ENCODE measurements at regions not wholly inside any gene's neighbourhood (a gene's known extent, or its start where the extent isn't known, plus 50 kb on each side); places are given as distances from the start of the nearest gene placed in this dataset.
"Not testable (repeated sequence)": the region's sequence is repeated elsewhere in the genome, so short reads cannot be mapped to it uniquely, and the experiment has no call there.

DNA sequence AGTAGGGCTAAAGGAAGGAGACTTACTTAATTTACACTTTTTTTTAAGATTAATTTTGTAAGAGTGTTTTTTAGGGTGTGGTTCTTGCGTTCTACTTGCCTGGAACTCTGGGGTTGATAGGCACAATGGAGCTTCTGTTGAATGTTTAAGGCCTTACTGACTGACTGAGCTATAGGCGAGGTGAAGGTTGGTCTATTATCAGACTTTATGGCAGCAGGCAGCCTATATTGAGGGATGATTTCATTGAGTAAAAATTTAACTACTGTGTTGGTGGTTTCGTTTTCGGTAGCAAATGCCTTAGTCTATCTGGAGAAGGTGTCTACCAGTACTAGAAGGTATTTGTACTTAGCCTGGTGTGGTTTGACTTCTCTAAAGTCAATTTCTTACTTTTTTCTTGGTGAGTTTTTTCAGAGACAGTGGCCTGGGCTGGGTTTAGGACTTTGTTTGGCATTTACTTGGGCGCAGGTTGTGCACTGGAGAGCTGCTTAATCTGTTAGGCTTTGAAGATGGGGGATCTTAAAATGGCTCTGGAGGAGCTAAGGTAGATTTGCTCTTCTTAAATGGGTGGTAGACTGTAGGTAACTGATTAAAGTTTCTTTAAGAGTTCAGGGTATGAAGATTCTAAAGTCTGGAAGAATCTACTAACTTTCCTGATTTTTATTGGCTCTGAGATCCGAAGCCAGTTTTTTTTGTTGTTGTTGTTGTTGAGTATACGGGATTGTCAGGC, 164.5 kb upstream of the CCZ1B start:
- not testable (repeated sequence) for DNase-seq (ENCODE audit: low read depth)

GRCh38 chr7:6991169-6991611, 165.1 kb upstream of the CCZ1B start:
- DNase-seq (ENCODE audit: low read depth) = peak; percentile 14

DNA sequence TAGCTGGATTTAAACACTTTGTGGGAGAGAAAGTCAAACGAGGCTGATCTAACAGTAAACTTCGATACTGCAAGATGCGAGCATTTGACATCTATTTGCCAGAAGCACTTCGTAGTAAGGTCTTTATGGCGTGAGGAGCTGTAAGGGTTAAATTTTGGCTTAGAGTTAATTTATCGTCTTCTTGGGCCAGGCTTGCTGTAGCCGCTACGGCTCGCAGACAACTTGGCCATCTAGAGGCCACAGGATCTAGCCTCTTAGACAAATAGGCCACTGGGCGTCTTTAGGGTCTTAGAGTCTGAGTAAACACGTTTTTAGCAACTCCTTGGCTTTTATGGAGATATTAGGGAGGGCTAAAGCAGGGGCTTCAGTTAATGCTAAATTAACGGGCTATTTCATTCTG, 165.6 kb upstream of the CCZ1B start:
- not testable (repeated sequence) for DNase-seq (ENCODE audit: low read depth)

DNA sequence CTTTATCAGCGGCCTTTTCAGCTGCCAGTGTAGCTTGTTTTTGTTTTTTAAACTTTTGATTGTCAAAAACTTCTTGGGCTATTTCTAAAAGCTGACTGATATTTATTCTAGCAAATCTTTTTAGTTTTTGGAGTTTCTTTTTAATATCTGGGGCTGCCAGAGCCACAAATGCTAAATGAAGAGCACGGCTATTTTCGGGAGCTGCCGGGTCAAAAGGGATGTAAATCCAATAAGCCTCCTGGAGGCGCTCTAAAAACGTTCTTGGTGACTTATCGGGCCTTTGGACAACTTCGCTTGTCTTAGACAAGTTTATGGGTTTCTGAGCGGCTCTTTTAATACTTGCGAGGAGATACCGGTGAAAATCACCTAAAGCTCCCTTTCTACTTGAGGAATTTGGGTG, 166.1 kb upstream of the CCZ1B start:
- not testable (repeated sequence) for DNase-seq (ENCODE audit: low read depth)

- DNase-seq (ENCODE audit: low read depth) = not testable (repeated sequence)
Observed at GRCh38 chr7:6995026-6995425, 169.0 kb upstream of the CCZ1B start.

GRCh38 chr7:6995493-6996289, 169.6 kb upstream of the CCZ1B start:
- DNase-seq (ENCODE audit: low read depth) = not testable (repeated sequence)

DNA sequence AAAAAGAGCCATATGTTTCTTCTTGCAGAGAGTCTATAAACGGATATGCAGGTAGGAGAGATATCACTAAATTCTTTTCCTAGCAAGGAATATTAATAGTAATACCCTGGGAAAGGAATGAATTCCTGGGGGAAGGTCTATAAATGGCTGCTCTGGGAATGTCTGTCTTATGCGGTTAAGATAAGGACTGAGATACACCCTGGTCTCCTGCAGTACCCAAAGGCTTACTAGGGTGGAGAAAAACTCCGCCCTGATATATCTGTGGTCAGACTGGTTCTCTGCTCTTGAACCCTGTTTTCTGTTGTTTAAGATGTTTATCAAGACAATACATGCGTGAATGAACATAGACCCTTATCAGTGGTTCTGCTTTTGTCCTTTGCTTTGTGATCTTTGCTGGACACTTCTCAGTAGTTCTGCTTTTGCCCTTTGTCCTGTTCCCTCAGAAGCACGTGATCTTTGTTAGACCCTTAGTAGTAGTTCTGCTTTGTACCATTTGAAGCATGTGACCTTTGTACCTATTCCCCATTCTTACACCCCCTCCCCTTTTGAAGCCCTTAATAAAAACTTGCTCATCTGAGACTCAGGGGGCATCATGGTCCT, 173.1 kb upstream of the CCZ1B start:
- DNase-seq (ENCODE audit: low read depth) = not testable (repeated sequence)

- no peak for DNase-seq (ENCODE audit: low read depth)
Observed at GRCh38 chr7:7002418-7003062, 176.5 kb upstream of the CCZ1B start.

DNA sequence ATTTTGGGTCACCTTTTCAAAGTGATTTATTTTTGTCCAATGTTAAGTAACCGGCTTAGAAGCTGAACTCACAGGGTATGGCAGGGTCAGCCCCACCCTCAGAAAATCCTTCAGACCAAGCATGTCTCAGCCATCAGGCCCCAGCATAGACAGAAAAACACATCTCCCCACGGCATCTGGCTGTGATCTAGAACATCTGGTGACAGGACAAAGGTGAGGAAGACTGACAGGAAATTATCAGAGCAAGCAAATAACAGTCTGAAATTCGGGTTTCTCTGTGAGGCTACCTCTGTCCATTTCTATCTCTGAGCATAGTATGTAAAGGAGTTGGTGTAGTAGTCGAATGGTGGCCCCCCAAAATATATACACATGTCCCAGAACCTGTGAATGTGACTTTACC, 177.0 kb upstream of the C1GALT1 start:
- no peak for DNase-seq (ENCODE audit: low read depth)

DNA sequence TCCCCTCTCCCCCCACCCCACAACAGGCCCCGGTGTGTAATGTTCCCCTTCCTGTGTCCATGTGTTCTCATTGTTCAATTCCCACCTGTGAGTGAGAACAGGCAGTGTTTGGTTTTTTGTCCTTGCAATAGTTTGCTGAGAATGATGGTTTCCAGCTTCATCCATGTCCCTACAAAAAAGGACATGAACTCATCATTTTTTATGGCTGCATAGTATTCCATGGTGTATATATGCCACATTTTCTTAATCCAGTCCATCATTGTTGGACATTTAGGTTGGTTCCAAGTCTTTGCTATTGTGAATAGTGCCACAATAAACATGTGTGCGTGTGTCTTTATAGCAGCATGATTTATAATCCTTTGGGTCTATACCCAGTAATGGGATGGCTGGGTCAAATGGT, 176.4 kb upstream of the C1GALT1 start:
- not testable (repeated sequence) for DNase-seq (ENCODE audit: low read depth)

DNA sequence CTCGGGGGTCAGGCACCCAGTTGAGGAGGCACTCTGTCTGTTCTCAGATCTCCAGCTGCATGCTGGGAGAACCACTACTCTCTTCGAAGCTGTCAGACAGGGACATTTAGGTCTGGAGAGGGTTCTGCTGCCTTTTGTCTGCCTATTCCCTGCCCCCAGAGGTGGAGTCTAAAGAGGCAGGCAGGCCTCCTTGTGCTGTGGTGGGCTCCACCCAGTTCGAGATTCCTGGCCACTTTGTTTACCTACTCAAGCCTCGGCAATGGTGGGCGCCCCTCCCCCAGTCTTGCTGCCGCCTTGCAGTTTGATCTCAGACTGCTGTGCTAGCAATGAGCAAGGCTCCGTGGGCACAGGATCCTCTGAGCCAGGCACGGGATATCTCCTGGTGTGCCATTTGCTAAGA, 171.1 kb upstream of the C1GALT1 start:
- DNase-seq (ENCODE audit: low read depth) = not testable (repeated sequence)

DNA sequence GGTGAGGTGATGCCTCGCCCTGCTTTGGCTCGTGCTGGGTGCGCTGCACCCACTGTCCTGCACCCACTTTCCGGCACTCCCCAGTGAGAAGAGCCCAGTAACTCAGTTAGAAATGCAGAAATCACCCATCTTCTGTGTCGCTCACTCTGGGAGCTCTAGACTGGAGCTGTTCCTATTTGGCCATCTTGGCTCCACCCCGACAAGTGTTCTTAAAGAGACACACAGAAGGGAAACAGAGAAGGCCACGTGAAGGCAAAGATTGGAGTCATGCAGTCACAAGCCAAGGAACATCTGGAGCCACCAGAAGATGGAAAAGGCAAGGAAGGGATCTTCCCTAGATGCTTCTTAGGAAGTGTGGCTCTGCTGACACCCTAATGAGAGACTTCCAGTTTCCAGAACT, 170.6 kb upstream of the C1GALT1 start:
- not testable (repeated sequence) for DNase-seq (ENCODE audit: low read depth)

DNA sequence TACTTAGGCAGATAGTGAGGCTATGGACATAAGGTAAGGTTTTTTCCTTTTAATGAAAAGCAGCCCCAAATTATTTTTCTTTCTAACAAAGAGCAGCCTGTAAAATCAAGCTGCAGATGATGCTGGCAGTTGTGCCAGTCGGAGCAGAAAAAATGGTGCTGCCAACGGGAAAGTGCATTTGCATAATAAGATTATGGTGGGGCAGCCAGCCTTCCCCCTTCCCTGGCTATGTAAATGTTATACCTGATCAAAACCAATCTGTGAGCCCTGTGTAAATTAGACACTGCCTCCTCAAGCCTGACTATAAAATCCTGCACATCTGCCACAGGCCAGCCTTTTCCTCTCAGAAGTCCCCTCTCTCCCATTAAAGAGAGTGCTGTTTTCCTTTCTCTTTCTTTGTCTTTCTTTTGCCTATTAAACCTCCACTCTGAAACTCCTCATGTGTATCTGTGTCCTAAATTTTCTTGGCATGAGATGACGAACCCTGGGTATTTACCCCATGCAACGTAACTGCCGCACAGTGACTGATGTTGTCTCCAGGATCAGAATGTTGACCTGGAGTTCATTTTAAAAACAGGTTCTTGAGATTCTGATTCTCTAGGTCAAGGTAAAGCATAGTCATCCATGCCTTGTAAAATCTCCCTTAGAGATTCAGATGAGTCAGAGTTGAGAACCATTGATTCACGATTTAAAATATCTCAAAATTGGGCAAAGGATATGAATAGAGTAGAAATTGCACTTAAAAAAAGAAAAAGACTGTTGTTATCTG, 167.3 kb upstream of the C1GALT1 start:
- no peak for DNase-seq (ENCODE audit: low read depth)

- no peak for DNase-seq (ENCODE audit: low read depth)
Observed at GRCh38 chr7:7017707-7018280, 164.6 kb upstream of the C1GALT1 start.

DNA sequence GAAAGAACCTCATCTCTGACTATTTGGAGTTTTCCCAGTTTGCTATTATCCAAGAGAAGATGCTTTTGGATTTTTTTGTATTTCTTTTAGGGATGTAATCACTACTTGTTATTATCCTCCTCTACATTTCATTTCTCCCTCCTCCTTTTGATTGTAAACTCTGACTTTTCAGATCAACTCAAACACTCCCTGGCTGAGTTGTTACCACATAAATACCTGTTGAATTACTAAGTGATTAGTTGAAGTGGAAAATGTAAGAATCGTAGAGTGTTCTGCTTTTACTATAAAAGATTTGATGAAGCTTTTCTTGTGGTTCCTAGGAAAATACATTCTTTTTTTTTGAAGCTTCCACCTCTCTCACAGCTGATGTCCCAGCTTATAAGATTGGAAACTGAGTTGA, 164.1 kb upstream of the C1GALT1 start:
- DNase-seq (ENCODE audit: low read depth) = no peak

- DNase-seq (ENCODE audit: low read depth) = no peak
Observed at GRCh38 chr7:7032221-7032620, 150.1 kb upstream of the C1GALT1 start.

- no peak for DNase-seq (ENCODE audit: low read depth)
Observed at GRCh38 chr7:7035851-7036250, 146.5 kb upstream of the C1GALT1 start.

DNA sequence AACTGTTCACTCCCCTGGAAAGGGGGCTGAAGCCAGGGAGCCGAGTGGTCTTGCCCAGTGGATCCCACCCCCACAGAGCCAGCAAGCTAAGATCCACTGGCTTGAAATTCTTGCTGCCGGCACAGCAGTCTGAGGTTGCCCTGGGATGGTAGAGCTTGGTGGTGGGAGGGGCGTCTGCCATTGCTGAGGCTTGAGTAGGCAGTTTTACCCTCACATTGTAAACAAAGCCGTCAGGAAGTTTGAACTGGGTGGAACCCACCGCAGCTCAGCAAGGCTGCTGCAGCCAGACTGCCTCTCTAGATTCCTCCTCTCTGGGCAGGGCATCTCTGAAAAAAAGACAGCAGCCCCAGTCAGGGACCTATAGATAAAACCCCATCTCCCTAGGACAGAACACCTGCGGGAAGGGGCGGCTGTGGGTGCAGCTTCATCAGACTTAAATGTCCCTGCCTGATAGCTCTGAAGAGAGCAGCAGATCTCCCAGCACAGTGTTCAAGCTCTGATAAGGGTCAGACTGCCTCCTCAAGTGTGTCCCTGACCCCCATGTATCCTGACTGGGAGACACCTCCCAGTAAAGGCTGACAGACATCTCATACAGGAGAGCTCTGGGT, 140.0 kb upstream of the C1GALT1 start:
- DNase-seq (ENCODE audit: low read depth) = not testable (repeated sequence)

DNA sequence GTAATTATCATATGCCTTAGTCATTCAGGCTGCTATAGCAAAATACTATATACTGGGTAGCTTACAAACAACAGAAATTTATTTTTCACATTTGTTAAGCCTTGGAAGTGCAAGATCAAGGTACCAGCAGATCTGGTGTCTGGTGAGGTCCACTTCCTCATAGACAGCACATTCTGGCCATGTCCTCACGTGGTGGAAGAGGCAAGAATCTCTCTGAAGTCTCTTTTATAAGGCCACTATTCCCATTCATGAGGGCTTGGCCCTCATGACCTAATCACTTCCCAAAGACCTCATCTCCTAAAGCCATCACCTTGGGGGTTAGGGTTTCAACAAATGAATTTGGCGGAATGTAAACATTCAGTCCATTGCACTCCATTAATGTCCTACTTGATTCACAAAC, 137.5 kb upstream of the C1GALT1 start:
- DNase-seq (ENCODE audit: low read depth) = no peak

GRCh38 chr7:7048213-7048612, 134.1 kb upstream of the C1GALT1 start:
- DNase-seq (ENCODE audit: low read depth) = no peak
